ENCODE measurements at regions not wholly inside any gene's neighbourhood (a gene's known extent, or its start where the extent isn't known, plus 50 kb on each side); places are given as distances from the start of the nearest gene placed in this dataset.

DNA sequence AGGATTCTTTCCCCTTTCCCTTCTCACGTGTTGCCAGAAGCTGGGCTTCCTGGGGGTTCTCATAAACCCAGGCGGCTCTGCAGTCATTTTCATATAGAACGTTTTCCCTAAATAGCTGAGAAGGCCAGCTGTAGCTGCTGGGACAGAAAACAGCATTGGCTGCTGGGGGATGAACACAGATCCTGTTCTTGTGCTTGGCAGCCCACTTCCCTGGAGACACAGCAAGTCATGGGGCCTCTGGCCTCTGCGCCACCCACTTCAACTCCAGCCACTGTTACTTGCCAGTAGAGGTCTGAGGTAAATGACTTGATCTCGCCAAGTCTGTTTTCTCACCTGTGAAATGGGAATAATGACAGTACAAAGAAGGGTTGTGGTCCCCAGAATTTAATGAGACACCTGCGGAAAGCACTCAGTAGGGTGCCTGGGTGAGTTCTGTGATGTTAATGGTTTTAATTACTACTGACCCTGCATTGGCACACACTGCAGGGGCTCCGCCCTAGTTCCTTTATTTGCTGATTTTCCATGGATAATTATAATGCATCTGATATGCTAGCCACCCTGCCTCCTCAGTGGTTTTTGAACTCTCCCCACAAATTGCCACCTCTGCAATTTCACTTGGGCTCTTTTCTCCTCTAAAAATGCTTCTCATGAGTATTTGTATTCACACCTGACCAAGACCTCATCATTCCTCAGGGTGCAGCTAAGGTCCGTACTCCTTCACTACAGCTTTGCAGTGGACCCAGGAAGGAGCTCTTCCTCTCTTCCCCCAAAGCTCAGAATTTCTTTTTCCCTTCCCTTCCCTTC is 274.7 kb downstream of the RPLP1 start:
- TF ChIP-seq ELF4 (IDR thresholded peaks at IDR 0.05): no peak
- no peak for TF ChIP-seq HDGF (IDR thresholded peaks at IDR 0.05; ENCODE audit: borderline replicate concordance)
- TF ChIP-seq TARDBP (IDR thresholded peaks at IDR 0.05): no peak
- TF ChIP-seq NFRKB (IDR thresholded peaks at IDR 0.05): no peak
- TF ChIP-seq FOXM1 (IDR thresholded peaks at IDR 0.05; ENCODE audit: borderline replicate concordance): no peak

All from HEK293T (cell line).